ENCODE measurements at regions not wholly inside any gene's neighbourhood (a gene's known extent, or its start where the extent isn't known, plus 50 kb on each side); places are given as distances from the start of the nearest gene placed in this dataset.

GRCh38 chr3:21117370-21117769 is 633.6 kb downstream of the ZNF385D start:
- TF ChIP-seq POLR2A (IDR thresholded peaks at IDR 0.05) (no peak), EP300 (IDR thresholded peaks at IDR 0.05) (no peak)
- intact Hi-C loops (cut with DNase I): no loop called here
- 58 to 96% (median 91%) methylated on average over 1 of the region's 1 CpG for whole genome bisulfite sequencing, 3 donors
- no peak overlapping the region for H3K27ac ChIP-seq
- H3K4me3 ChIP-seq: no peak overlapping the region
- no peaks in the 10 kb centered on the region for H3K36me3 ChIP-seq
- H3K9me3 ChIP-seq: no peaks in the 10 kb centered on the region
- DNase-seq: no peak
- peaks cover 3% of the 10 kb centered on the region for H3K27me3 ChIP-seq
- no peaks in the 10 kb centered on the region for H3K4me1 ChIP-seq (ENCODE audit: insufficient read depth)

- Histone ChIP-seq H3K36me3 (no peaks in the 10 kb centered on the region), H3K27me3 (no peaks in the 10 kb centered on the region), H3K4me1 (ENCODE audit: insufficient read depth) (no peaks in the 10 kb centered on the region), H3K4me3 (no peak overlapping the region), H3K27ac (no peak overlapping the region), H3K9me3 (no peaks in the 10 kb centered on the region)
- TF ChIP-seq, protein P1, sequence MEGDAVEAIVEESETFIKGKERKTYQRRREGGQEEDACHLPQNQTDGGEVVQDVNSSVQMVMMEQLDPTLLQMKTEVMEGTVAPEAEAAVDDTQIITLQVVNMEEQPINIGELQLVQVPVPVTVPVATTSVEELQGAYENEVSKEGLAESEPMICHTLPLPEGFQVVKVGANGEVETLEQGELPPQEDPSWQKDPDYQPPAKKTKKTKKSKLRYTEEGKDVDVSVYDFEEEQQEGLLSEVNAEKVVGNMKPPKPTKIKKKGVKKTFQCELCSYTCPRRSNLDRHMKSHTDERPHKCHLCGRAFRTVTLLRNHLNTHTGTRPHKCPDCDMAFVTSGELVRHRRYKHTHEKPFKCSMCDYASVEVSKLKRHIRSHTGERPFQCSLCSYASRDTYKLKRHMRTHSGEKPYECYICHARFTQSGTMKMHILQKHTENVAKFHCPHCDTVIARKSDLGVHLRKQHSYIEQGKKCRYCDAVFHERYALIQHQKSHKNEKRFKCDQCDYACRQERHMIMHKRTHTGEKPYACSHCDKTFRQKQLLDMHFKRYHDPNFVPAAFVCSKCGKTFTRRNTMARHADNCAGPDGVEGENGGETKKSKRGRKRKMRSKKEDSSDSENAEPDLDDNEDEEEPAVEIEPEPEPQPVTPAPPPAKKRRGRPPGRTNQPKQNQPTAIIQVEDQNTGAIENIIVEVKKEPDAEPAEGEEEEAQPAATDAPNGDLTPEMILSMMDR (IDR thresholded peaks at IDR 0.05): no peak
- TF ChIP-seq EP300 (IDR thresholded peaks at IDR 0.05): no peak
- TF ChIP-seq POLR2A (IDR thresholded peaks at IDR 0.05): no peak
- intact Hi-C loops (cut with DNase I): no loop called here
- no peak for DNase-seq
- 83 to 86% (median 84%) methylated on average over 3 of the region's 3 CpGs for WGBS, 3 donors
Observed at GRCh38 chr3:21109056-21109455, 642.0 kb downstream of the ZNF385D start.

DNA sequence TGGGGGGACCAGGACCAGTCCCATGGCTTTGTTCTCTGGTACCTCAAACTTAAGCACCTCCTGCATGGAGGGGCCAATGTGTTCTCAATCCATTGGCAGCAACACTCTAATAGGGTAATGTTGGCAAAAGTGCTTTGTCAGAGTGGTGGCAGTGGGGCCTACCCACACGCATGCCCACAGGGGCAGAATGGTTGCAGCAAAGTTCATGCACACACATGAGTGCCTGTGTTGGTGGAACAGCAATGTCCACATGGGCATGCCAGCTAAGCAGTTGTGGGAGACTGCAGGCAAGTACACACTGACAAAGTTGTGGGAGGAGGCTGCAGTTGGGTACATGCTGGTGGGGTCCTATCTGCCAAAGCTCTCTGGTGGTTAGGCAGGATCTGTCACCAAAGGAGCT is 645.2 kb downstream of the ZNF385D start:
- WGBS, 3 donors: 93 to 100% (median 98%) methylated on average over 1 of the region's 1 CpG
- Histone ChIP-seq H3K4me1 (ENCODE audit: insufficient read depth) (no peaks in the 10 kb centered on the region), H3K27ac (no peak overlapping the region), H3K27me3 (no peaks in the 10 kb centered on the region), H3K36me3 (no peaks in the 10 kb centered on the region), H3K9me3 (no peaks in the 10 kb centered on the region), H3K4me3 (no peak overlapping the region)
- intact Hi-C loops (cut with DNase I): no loop called here
- TF ChIP-seq POLR2A (IDR thresholded peaks at IDR 0.05) (no peak), EP300 (IDR thresholded peaks at IDR 0.05) (no peak)
- TF ChIP-seq, protein P1 (IDR thresholded peaks at IDR 0.05): no peak
- DNase-seq: no peak

GRCh38 chr3:21100656-21101359 is 650.2 kb downstream of the ZNF385D start:
- no peaks in the 10 kb centered on the region for H3K27me3 ChIP-seq
- 85 to 91% (median 88%) methylated on average over 6 of the region's 6 CpGs for WGBS, 3 donors
- no peaks in the 10 kb centered on the region for H3K4me1 ChIP-seq (ENCODE audit: insufficient read depth)
- DNase-seq: no peak
- no peak overlapping the region for H3K27ac ChIP-seq
- intact Hi-C loops (cut with DNase I): no loop called here
- no peak for TF ChIP-seq EP300 (IDR thresholded peaks at IDR 0.05)
- no peak overlapping the region for H3K4me3 ChIP-seq
- H3K9me3 ChIP-seq: no peaks in the 10 kb centered on the region
- no peaks in the 10 kb centered on the region for H3K36me3 ChIP-seq

DNA sequence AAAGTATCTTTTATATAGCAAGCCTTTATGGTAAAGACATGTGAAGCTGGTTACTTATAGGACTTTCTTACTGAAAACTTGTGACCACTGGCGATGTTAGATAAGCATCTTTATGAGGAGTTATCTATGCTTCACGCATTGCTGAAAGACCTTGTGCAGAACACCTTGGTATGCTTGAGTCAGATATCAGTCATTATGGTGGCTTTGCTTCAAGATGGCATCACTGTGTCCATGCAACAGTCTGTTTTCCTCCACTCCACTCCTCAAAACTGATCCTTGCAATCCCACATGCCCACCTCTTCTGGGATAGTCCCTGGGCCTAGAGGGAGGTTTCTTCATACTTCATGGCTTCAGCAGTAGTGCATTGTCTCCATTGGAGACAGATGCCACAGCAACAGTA is 656.3 kb downstream of the ZNF385D start:
- no peaks in the 10 kb centered on the region for H3K9me3 ChIP-seq
- H3K4me3 ChIP-seq: no peak overlapping the region
- intact Hi-C loops (cut with DNase I): no loop called here
- 91 to 95% (median 95%) methylated on average over 2 of the region's 2 CpGs for WGBS, 3 donors
- no peaks in the 10 kb centered on the region for H3K27me3 ChIP-seq
- H3K27ac ChIP-seq: no peak overlapping the region
- H3K36me3 ChIP-seq: no peaks in the 10 kb centered on the region
- no peak for DNase-seq
- H3K4me1 ChIP-seq (ENCODE audit: insufficient read depth): no peaks in the 10 kb centered on the region
- TF ChIP-seq, protein P1 (IDR thresholded peaks at IDR 0.05): no peak
- no peak for TF ChIP-seq EP300 (IDR thresholded peaks at IDR 0.05)
- TF ChIP-seq POLR2A (IDR thresholded peaks at IDR 0.05): no peak
